Smooth muscle cell (in vitro differentiated cells): ENCODE measurements at regions not wholly inside any gene's neighbourhood (a gene's known extent, or its start where the extent isn't known, plus 50 kb on each side); places are given as distances from the start of the nearest gene placed in this dataset.

Experiments
- DNase-seq: peaks from one replicate; lab custom pipeline; 2025; ENCODE audit not compliant: unreplicated experiment; lab: John Stamatoyannopoulos, UW
- H2AFZ ChIP-seq: fragments of 200-600 bp; sonication (generic); 2 replicates; pipeline ENCODE4 v1.6.0; 2016; ENCODE audit warnings: antibody characterized with exemption, low read depth, mild to moderate bottlenecking
- H3F3A ChIP-seq: fragments of 200-600 bp; sonication (generic); 2 replicates; pipeline ENCODE4 v1.6.0; 2017; ENCODE audit warnings: antibody characterized with exemption, low read depth
- H3K27ac ChIP-seq: fragments of 200-600 bp; sonication (generic); 2 replicates; pipeline ENCODE4 v1.5.1; 2016; ENCODE audit warnings: low read depth, mild to moderate bottlenecking
- H3K27me3 ChIP-seq: fragments of 200-600 bp; sonication (generic); 2 replicates; pipeline ENCODE4 v1.6.1; 2016; ENCODE audit warnings: low read depth, mild to moderate bottlenecking
- H3K36me3 ChIP-seq: fragments of 200-600 bp; sonication (generic); 2 replicates; pipeline ENCODE4 v1.5.1; 2016; ENCODE audit warnings: low read depth
- H3K4me1 ChIP-seq: fragments of 200-600 bp; sonication (generic); 2 replicates; pipeline ENCODE4 v1.5.1; 2016; ENCODE audit warnings: low read depth
- H3K4me2 ChIP-seq: fragments of 200-600 bp; sonication (generic); 2 replicates; pipeline ENCODE4 v1.6.0; 2016; ENCODE audit warnings: mild to moderate bottlenecking
- H3K4me3 ChIP-seq: fragments of 200-600 bp; sonication (generic); 2 replicates; pipeline ENCODE4 v1.5.1; 2016; ENCODE audit warnings: mild to moderate bottlenecking
- H3K79me2 ChIP-seq: fragments of 200-600 bp; sonication (generic); 2 replicates; pipeline ENCODE4 v1.6.0; 2016; ENCODE audit warnings: low read depth, mild to moderate bottlenecking
- H3K9ac ChIP-seq: fragments of 200-600 bp; sonication (generic); 2 replicates; pipeline ENCODE4 v1.6.0; 2016; ENCODE audit warnings: low read depth
- H3K9me3 ChIP-seq: fragments of 200-600 bp; sonication (generic); replicated peaks from 2 replicates; pipeline ENCODE4 v1.5.1; 2016; ENCODE audit warnings: low read depth
- H4K20me1 ChIP-seq: fragments of 200-600 bp; sonication (generic); 2 replicates; pipeline ENCODE4 v1.6.0; 2016; ENCODE audit warnings: low read depth
- WGBS: methylation state at CpG from one replicate; pipeline ENCODE4 v1.1.7; 2016; ENCODE audit warnings: low lambda C conversion rate; 5-methylcytosine and 5-hydroxymethylcytosine counted together
- TF ChIP-seq, protein P1 (sequence below): fragments of 200-600 bp; sonication (generic); IDR thresholded peaks from 2 replicates; pipeline ENCODE4 v1.5.1; 2017; ENCODE audit warnings: borderline replicate concordance, mild to moderate bottlenecking, antibody characterized with exemption; ENCODE audit not compliant: insufficient read depth, poor library complexity, severe bottlenecking

GRCh38 chr12:97899956-97900355 lies 437.4 kb downstream of the RMST start:
- 50% methylated on average over 1 of the region's 1 CpG for WGBS
- Histone ChIP-seq H2AFZ (no peak overlapping the region), H3K4me1 (no peaks in the 10 kb centered on the region), H3K4me2 (no peak overlapping the region), H3K9ac (no peak overlapping the region), H4K20me1 (no peaks in the 10 kb centered on the region), H3K79me2 (no peaks in the 10 kb centered on the region), H3K27me3 (no peaks in the 10 kb centered on the region), H3K4me3 (no peak overlapping the region), H3K27ac (no peak overlapping the region), H3K9me3 (no peaks in the 10 kb centered on the region), H3K36me3 (no peaks in the 10 kb centered on the region), H3F3A (no peaks in the 10 kb centered on the region)
- TF ChIP-seq, protein P1, sequence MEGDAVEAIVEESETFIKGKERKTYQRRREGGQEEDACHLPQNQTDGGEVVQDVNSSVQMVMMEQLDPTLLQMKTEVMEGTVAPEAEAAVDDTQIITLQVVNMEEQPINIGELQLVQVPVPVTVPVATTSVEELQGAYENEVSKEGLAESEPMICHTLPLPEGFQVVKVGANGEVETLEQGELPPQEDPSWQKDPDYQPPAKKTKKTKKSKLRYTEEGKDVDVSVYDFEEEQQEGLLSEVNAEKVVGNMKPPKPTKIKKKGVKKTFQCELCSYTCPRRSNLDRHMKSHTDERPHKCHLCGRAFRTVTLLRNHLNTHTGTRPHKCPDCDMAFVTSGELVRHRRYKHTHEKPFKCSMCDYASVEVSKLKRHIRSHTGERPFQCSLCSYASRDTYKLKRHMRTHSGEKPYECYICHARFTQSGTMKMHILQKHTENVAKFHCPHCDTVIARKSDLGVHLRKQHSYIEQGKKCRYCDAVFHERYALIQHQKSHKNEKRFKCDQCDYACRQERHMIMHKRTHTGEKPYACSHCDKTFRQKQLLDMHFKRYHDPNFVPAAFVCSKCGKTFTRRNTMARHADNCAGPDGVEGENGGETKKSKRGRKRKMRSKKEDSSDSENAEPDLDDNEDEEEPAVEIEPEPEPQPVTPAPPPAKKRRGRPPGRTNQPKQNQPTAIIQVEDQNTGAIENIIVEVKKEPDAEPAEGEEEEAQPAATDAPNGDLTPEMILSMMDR = no peak
- no peak for DNase-seq

GRCh38 chr12:97903356-97903755 lies 440.8 kb downstream of the RMST start:
- H3K9ac ChIP-seq = no peak overlapping the region
- WGBS = 85% methylated on average over 4 of the region's 4 CpGs

DNA sequence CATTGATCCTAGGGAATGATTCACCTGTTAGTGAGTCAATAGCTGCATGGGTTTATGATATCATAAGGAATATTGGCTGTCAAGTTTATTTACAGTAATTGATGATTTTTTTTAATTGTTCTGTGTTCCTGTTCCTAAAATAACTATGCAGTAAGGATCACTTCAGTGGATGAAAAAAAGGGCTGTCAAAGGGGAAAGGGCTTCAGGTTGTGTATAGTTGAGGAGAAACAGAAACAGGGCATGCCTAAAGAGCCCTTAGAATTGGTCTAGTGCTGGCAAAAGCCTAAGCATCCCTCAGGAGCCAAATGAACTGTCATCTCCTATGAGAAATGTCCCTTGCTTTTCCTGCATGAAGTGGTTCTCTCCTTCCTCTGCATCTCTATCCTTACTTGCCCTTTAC lies 444.9 kb downstream of the RMST start:
- H4K20me1 ChIP-seq = no peaks in the 10 kb centered on the region
- no peak overlapping the region for H3K27ac ChIP-seq
- no peaks in the 10 kb centered on the region for H3K27me3 ChIP-seq
- no peaks in the 10 kb centered on the region for H3K36me3 ChIP-seq
- TF ChIP-seq, protein P1 = no peak
- H3K9me3 ChIP-seq = no peaks in the 10 kb centered on the region
- DNase-seq = no peak
- H3K4me2 ChIP-seq = no peak overlapping the region
- no peaks in the 10 kb centered on the region for H3K4me1 ChIP-seq
- H2AFZ ChIP-seq = no peak overlapping the region
- H3F3A ChIP-seq = no peaks in the 10 kb centered on the region
- no peak overlapping the region for H3K4me3 ChIP-seq
- no peaks in the 10 kb centered on the region for H3K79me2 ChIP-seq
- no peak overlapping the region for H3K9ac ChIP-seq

More at GRCh38 chr12:97903356-97903755, 440.8 kb downstream of the RMST start:
- Histone ChIP-seq H2AFZ (no peak overlapping the region), H3F3A (no peaks in the 10 kb centered on the region), H3K27ac (no peak overlapping the region), H3K9me3 (no peaks in the 10 kb centered on the region), H3K4me1 (no peaks in the 10 kb centered on the region), H3K4me3 (no peak overlapping the region), H4K20me1 (no peaks in the 10 kb centered on the region), H3K79me2 (no peaks in the 10 kb centered on the region), H3K27me3 (no peaks in the 10 kb centered on the region), H3K36me3 (no peaks in the 10 kb centered on the region), H3K4me2 (no peak overlapping the region)
- TF ChIP-seq, protein P1 = no peak
- no peak for DNase-seq

- Histone ChIP-seq H3K79me2 (no peaks in the 10 kb centered on the region), H3K4me1 (no peaks in the 10 kb centered on the region), H3K36me3 (no peaks in the 10 kb centered on the region), H3K9me3 (no peaks in the 10 kb centered on the region), H3K27me3 (no peaks in the 10 kb centered on the region), H3K4me2 (no peak overlapping the region), H3F3A (no peaks in the 10 kb centered on the region), H3K9ac (no peak overlapping the region), H3K27ac (no peak overlapping the region), H2AFZ (no peak overlapping the region), H4K20me1 (no peaks in the 10 kb centered on the region), H3K4me3 (no peak overlapping the region)
- TF ChIP-seq, protein P1 = no peak
- 93% methylated on average over 3 of the region's 3 CpGs for WGBS
- DNase-seq = no peak
Measured at GRCh38 chr12:97910559-97910958, 448.0 kb downstream of the RMST start.
